ENCODE measurements at regions not wholly inside any gene's neighbourhood (a gene's known extent, or its start where the extent isn't known, plus 50 kb on each side); places are given as distances from the start of the nearest gene placed in this dataset.
"Not testable (repeated sequence)": the region's sequence is repeated elsewhere in the genome, so short reads cannot be mapped to it uniquely, and the experiment has no call there.

GRCh38 chr4:173647902-173648301, 117.9 kb upstream of the HAND2 start:
- TF ChIP-seq POLR2A (IDR thresholded peaks at IDR 0.05) (no peak), POLR2AphosphoS5 (IDR thresholded peaks at IDR 0.05) (no peak), EP300 (IDR thresholded peaks at IDR 0.05; ENCODE audit: low read depth) (no peak), CTCF (IDR thresholded peaks at IDR 0.05) (no peak)
- no peaks in the 10 kb centered on the region for H3K4me1 ChIP-seq
- H3K27ac ChIP-seq = no peak overlapping the region
- DNase-seq = no peak
- 68 to 83% methylated on average over 3 to 4 of the region's 4 CpGs for WGBS, 2 donors (ENCODE audit: low coverage in 1 of 2)
- intact Hi-C loops (cut with DNase I; ENCODE audit: low total_unique reads) (no loop called here), in situ Hi-C loops (cut with MboI; ENCODE audit: low pct_ligation_motif_present in 1 of 4, low pct_unique_long_range_greater_than_20kb in 1 of 4, low sequenced_read_pairs in 3 of 4) (no loop called here)
- H3K9me3 ChIP-seq = no peaks in the 10 kb centered on the region
- H3K4me3 ChIP-seq = no peak overlapping the region
- H3K27me3 ChIP-seq = no peaks in the 10 kb centered on the region
- no peaks in the 10 kb centered on the region for H3K36me3 ChIP-seq

DNA sequence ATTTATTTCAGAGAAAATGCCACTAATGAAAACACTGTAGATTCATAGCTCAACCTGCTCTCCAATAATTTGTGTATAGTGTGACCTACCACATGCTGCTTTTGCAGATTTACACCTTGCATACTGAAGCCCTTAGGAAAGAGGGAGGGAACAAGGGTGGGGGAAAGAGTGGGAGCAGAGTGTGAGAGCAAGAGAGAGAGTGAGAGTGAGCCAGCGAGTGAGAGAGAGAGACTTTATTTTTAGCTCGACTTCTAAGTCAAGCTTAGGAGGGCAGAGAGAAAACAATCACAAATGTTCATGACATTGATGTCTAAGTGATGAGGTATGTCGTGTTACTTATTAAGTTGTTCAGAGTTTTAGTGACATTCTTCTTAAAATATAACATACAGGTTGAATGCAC, 112.5 kb upstream of the HAND2 start:
- TF ChIP-seq POLR2AphosphoS5 (IDR thresholded peaks at IDR 0.05) = no peak
- no peak for TF ChIP-seq EP300 (IDR thresholded peaks at IDR 0.05; ENCODE audit: low read depth)
- Histone ChIP-seq H3K36me3 (no peaks in the 10 kb centered on the region), H3K4me1 (no peaks in the 10 kb centered on the region), H3K27ac (no peak overlapping the region), H3K27me3 (no peaks in the 10 kb centered on the region), H3K4me3 (no peak overlapping the region), H3K9me3 (peaks cover 0 to under 1% of the 10 kb centered on the region in 2 donors)
- no peak for DNase-seq
- WGBS, 2 donors (ENCODE audit: low coverage in 1 of 2) = 38 to 47% methylated on average over 3 of the region's 3 CpGs
- intact Hi-C loops (cut with DNase I; ENCODE audit: low total_unique reads) = no loop called here
- in situ Hi-C loops (cut with MboI; ENCODE audit: low pct_ligation_motif_present in 1 of 4, low pct_unique_long_range_greater_than_20kb in 1 of 4, low sequenced_read_pairs in 3 of 4) = no loop called here

- DNase-seq = no peak
- H3K4me1 ChIP-seq = no peaks in the 10 kb centered on the region
- TF ChIP-seq CTCF (IDR thresholded peaks at IDR 0.05) = no peak
- TF ChIP-seq POLR2AphosphoS5 (IDR thresholded peaks at IDR 0.05) = no peak
- no peak for TF ChIP-seq EP300 (IDR thresholded peaks at IDR 0.05; ENCODE audit: low read depth)
- TF ChIP-seq POLR2A (IDR thresholded peaks at IDR 0.05) = no peak
- H3K27me3 ChIP-seq = no peaks in the 10 kb centered on the region
- H3K4me3 ChIP-seq = no peak overlapping the region
- intact Hi-C loops (cut with DNase I; ENCODE audit: low total_unique reads) = no loop called here
- H3K27ac ChIP-seq = no peak overlapping the region
- peaks cover 21 to 30% of the 10 kb centered on the region in 2 donors for H3K9me3 ChIP-seq
- in situ Hi-C loops (cut with MboI; ENCODE audit: low pct_ligation_motif_present in 1 of 4, low pct_unique_long_range_greater_than_20kb in 1 of 4, low sequenced_read_pairs in 3 of 4) = no loop called here
- H3K36me3 ChIP-seq = no peaks in the 10 kb centered on the region
Observed at GRCh38 chr4:173635395-173635794, 105.4 kb upstream of the HAND2 start.

GRCh38 chr4:173626277-173626676, 96.2 kb upstream of the HAND2 start:
- intact Hi-C loops (cut with DNase I; ENCODE audit: low total_unique reads) (no loop called here), in situ Hi-C loops (cut with MboI; ENCODE audit: low pct_ligation_motif_present in 1 of 4, low pct_unique_long_range_greater_than_20kb in 1 of 4, low sequenced_read_pairs in 3 of 4) (no loop called here)
- no peak for TF ChIP-seq POLR2A (IDR thresholded peaks at IDR 0.05)
- TF ChIP-seq CTCF (IDR thresholded peaks at IDR 0.05) = no peak
- TF ChIP-seq EP300 (IDR thresholded peaks at IDR 0.05; ENCODE audit: low read depth) = no peak
- no peak for TF ChIP-seq POLR2AphosphoS5 (IDR thresholded peaks at IDR 0.05)
- H3K9me3 ChIP-seq = peaks cover 14 to 19% of the 10 kb centered on the region in 2 donors
- 56 to 91% methylated on average over 1 of the region's 1 CpG for WGBS, 2 donors (ENCODE audit: low coverage in 1 of 2)
- H3K4me3 ChIP-seq = no peak overlapping the region
- H3K4me1 ChIP-seq = no peaks in the 10 kb centered on the region
- H3K27me3 ChIP-seq = no peaks in the 10 kb centered on the region
- H3K27ac ChIP-seq = no peak overlapping the region
- no peaks in the 10 kb centered on the region for H3K36me3 ChIP-seq
- no peak for DNase-seq

DNA sequence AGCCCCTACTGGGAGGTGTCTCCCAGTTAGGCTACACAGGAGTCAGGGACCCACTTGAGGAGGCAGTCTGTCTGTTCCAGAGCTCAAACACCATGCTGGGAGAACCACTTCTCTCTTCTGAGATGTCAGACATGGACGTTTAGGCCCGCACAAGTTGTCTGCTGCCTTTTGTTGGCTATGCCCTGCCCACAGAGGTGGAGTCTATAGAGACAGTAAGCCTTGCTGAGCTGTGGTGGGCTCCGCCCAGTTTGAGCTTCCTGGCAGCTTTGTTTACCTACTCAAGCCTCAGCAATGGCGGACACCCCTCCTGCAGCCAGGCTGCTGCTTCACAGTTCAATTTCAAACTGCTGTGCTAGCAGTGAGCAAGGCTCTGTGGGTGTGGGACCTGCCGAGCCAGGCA, 88.6 kb upstream of the HAND2 start:
- H3K27me3 ChIP-seq; DNase-seq; in situ Hi-C loops (cut with MboI; ENCODE audit: low pct_ligation_motif_present in 1 of 4, low pct_unique_long_range_greater_than_20kb in 1 of 4, low sequenced_read_pairs in 3 of 4); H3K9me3 ChIP-seq; H3K36me3 ChIP-seq; H3K27ac ChIP-seq; intact Hi-C loops (cut with DNase I; ENCODE audit: low total_unique reads); H3K4me1 ChIP-seq; H3K4me3 ChIP-seq: not testable (repeated sequence)
- WGBS, 2 donors (ENCODE audit: low coverage in 1 of 2) = 77% methylated on average over 5 of the region's 5 CpGs; no CpG with 5 or more reads in 1 of the 2 donors

All from transverse colon (tissue), 4 donors.